Colonic mucosa (tissue), 4 donors: ENCODE measurements at regions not wholly inside any gene's neighbourhood (a gene's known extent, or its start where the extent isn't known, plus 50 kb on each side); places are given as distances from the start of the nearest gene placed in this dataset.
"Not testable (repeated sequence)": the region's sequence is repeated elsewhere in the genome, so short reads cannot be mapped to it uniquely, and the experiment has no call there.

ENCODE experiments used
- DNase-seq: peaks from one replicate; pipeline ENCODE4 v3.0.0-alpha.2; 2020
- H3K27ac ChIP-seq: fragments of 200-600 bp; one replicate; pipeline ENCODE4 v1.8.0; 2021
- H3K27me3 ChIP-seq: fragments of 200-600 bp; one replicate; pipeline ENCODE4 v1.8.0; 2021
- H3K36me3 ChIP-seq: fragments of 200-600 bp; one replicate; pipeline ENCODE4 v1.8.0; 2021
- H3K4me1 ChIP-seq: fragments of 200-600 bp; one replicate; pipeline ENCODE4 v1.8.0; 2021; ENCODE audit warnings: mild to moderate bottlenecking
- H3K4me3 ChIP-seq: fragments of 200-600 bp; one replicate; pipeline ENCODE4 v1.8.0; 2021
- H3K9ac ChIP-seq, 2 donors: one replicate each; pipeline ENCODE4 v1.7.0; 2013; ENCODE audit warnings: control low read depth in 2 of 2, low read depth in 2 of 2, low read length in 2 of 2
- H3K9me3 ChIP-seq: fragments of 200-600 bp; one replicate; pipeline ENCODE4 v1.8.0; 2021
- intact Hi-C: fragments of 100-400 bp; cut with DNase I; formaldehyde crosslinking; loops from one replicate; pipeline ENCODE4 v1.14.1; 2022
- TF ChIP-seq, protein P1 (sequence below): fragments of 200-600 bp; IDR thresholded peaks from one replicate; pipeline ENCODE4 v1.8.0; 2022; ENCODE audit warnings: antibody characterized with exemption, mild to moderate bottlenecking
- donor health status: healthy.
- donor health status: DM: no; HTN: no; CAD: no.
- donor health status: DM: no; HTN: no; CAD: no.

DNA sequence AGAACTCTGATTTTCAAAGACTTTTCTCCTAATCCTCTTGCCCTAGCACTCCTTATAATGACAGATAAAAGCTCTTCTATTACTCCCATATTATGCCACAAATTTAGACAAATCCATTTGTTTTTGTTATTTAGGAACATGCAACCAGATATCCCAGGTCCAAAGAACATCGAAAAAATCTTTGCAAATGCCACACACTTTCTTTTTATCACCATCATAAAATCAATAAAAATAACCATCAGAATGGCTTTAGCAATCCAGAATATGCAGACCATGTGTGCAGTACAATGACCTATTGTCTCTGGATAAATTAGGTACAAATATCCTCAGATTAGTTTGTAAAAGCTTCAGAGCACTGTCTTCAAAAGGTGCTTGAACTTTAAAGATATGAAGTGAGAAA is 376.2 kb upstream of the TCF4 start:
- no peak overlapping the region for H3K4me3 ChIP-seq
- H3K36me3 ChIP-seq = no peaks in the 10 kb centered on the region
- TF ChIP-seq, protein P1, sequence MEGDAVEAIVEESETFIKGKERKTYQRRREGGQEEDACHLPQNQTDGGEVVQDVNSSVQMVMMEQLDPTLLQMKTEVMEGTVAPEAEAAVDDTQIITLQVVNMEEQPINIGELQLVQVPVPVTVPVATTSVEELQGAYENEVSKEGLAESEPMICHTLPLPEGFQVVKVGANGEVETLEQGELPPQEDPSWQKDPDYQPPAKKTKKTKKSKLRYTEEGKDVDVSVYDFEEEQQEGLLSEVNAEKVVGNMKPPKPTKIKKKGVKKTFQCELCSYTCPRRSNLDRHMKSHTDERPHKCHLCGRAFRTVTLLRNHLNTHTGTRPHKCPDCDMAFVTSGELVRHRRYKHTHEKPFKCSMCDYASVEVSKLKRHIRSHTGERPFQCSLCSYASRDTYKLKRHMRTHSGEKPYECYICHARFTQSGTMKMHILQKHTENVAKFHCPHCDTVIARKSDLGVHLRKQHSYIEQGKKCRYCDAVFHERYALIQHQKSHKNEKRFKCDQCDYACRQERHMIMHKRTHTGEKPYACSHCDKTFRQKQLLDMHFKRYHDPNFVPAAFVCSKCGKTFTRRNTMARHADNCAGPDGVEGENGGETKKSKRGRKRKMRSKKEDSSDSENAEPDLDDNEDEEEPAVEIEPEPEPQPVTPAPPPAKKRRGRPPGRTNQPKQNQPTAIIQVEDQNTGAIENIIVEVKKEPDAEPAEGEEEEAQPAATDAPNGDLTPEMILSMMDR = no peak
- H3K9me3 ChIP-seq = no peaks in the 10 kb centered on the region
- no peak overlapping the region for H3K9ac ChIP-seq
- DNase-seq = no peak
- no peaks in the 10 kb centered on the region for H3K27me3 ChIP-seq
- H3K4me1 ChIP-seq = no peaks in the 10 kb centered on the region
- H3K27ac ChIP-seq = no peak overlapping the region
- intact Hi-C loops = no loop called here

DNA sequence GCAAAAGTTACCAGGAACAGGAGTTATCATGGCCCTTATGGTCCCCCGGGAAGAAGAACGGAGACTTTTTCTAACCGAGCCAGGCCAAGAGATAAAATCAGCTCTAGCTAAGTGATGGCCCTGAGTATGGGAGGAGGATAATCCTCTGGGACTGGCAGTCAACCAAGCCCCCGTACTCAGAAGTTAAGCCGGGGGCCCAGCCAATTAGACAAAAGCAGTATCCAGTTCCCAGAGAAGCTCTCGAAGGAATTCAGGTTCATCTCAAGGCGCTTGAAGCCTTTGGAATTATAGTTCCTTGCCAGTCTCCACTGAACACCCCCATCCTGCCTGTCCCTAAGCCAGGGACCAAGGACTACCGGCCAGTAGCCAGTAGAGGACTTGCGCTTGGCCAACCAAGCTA is 365.3 kb upstream of the TCF4 start:
- intact Hi-C loops = no loop called here
- DNase-seq = no peak
- H3K9me3 ChIP-seq = no peaks in the 10 kb centered on the region
- no peaks in the 10 kb centered on the region for H3K4me1 ChIP-seq
- H3K36me3 ChIP-seq = no peaks in the 10 kb centered on the region
- H3K27me3 ChIP-seq = no peaks in the 10 kb centered on the region
- TF ChIP-seq, protein P1 = no peak
- H3K4me3 ChIP-seq = no peak overlapping the region
- H3K27ac ChIP-seq = no peak overlapping the region
- H3K9ac ChIP-seq = no peak overlapping the region

DNA sequence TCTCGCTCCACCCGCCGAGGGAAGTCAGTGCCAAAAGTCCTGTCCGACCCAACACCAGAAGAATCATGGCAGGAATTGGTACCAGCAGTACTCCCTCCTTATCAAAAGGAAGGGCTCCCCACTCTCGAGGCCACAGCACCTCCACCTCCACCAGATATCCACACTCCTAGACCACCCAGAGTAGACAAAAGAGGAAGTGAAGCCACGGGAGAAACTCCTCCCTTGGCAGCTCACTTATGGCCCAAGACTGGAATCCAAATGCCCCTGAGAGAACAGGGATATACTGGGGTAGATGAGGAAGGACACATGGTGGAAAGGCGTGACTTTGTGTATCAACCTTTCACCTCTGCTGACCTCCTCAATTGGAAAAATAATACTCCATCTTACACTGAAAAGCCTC is 363.7 kb upstream of the TCF4 start:
- H3K27me3 ChIP-seq, intact Hi-C loops, H3K27ac ChIP-seq, H3K9ac ChIP-seq, DNase-seq, H3K4me1 ChIP-seq, H3K4me3 ChIP-seq, H3K9me3 ChIP-seq, H3K36me3 ChIP-seq: not testable (repeated sequence)

DNA sequence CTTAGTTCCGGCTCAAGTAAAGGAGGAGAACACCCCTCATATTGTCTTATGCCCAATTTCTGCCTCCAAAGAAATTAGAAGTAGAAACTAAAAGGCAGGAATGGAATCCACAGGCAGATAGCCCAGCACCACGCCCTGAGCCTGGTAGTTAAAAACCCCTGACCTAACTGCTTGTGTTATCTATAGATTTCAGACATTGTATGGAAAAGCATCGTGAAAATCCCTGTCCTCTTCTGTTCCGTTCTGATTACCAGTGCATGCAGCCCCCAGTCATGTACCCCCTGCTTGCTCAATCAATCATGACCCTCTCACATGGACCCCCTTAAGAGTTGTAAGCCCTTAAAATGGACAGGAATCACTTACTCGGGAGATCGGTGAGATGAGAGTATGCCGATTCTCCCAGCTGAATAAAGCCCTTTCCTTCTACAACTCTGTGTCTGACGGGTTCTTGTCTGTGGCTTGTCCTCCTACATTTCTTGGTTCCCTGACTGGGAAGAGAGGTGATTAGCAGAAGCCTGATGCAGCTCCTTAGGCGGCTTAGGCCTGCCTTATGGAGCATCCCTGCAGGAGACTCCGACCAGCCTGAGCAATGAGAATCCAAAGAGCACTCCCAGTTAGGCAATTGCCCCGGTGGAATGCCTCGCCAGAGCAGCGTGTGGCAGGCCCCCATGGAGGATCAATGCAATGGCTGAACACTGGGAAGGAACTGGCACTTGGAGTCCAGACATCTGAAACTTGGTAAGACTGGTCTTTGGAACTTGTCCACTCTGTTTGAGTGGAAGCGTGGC is 362.6 kb upstream of the TCF4 start:
- H3K9ac ChIP-seq = no peak overlapping the region
- H3K4me1 ChIP-seq = no peaks in the 10 kb centered on the region
- no peak overlapping the region for H3K27ac ChIP-seq
- no peak overlapping the region for H3K4me3 ChIP-seq
- no peaks in the 10 kb centered on the region for H3K36me3 ChIP-seq
- DNase-seq = no peak
- no peaks in the 10 kb centered on the region for H3K27me3 ChIP-seq
- H3K9me3 ChIP-seq = no peaks in the 10 kb centered on the region
- intact Hi-C loops = no loop called here
- TF ChIP-seq, protein P1 = no peak

DNA sequence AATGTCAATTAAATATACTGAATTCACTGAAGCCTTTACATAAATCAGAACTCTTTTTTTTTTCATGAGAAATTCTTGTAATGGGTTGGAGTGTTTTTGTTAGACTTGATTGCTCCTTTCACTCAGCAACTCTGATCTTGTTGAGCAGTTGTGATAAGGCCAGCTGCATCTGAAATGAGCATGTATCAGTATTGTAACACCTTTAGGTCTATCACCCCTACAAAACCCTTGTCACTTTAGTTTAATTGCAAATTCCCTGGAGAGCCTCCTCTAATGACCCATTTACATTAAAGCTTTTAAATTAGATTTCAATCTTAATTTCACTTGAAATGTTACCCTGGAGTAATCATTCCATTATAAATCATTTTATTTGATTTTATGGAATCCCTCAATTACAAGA is 346.8 kb upstream of the TCF4 start:
- H3K9me3 ChIP-seq = no peaks in the 10 kb centered on the region
- H3K4me1 ChIP-seq = no peaks in the 10 kb centered on the region
- DNase-seq = no peak
- H3K27ac ChIP-seq = no peak overlapping the region
- no peaks in the 10 kb centered on the region for H3K36me3 ChIP-seq
- no peak overlapping the region for H3K4me3 ChIP-seq
- H3K27me3 ChIP-seq = no peaks in the 10 kb centered on the region
- H3K9ac ChIP-seq = no peak overlapping the region
- intact Hi-C loops = no loop called here
- TF ChIP-seq, protein P1 = no peak

DNA sequence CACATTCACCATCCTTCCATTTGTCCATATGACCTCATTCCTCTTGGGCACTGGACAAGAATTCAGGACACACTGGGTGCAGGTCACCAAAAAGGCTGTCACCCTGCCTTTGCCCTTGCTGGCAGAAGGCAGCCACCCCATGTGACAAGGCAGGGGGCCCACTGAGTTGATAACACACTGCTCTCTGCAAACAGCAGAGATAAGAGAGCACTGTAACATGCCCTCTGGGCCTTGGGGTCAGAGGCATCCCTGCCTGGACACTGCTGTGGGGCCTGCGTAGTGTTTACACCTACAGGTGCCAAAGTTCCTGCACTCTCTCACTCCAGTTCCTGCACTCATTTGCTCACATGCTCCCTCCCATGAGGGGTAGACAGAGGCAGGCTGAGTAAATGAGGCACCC is 344.7 kb upstream of the TCF4 start:
- intact Hi-C loops = no loop called here
- Histone ChIP-seq H3K4me1 (no peaks in the 10 kb centered on the region), H3K4me3 (no peak overlapping the region), H3K9me3 (no peaks in the 10 kb centered on the region), H3K27me3 (no peaks in the 10 kb centered on the region), H3K27ac (no peak overlapping the region), H3K36me3 (no peaks in the 10 kb centered on the region), H3K9ac (no peak overlapping the region)
- TF ChIP-seq, protein P1 = no peak
- no peak for DNase-seq
